ENCODE measurements at regions not wholly inside any gene's neighbourhood (a gene's known extent, or its start where the extent isn't known, plus 50 kb on each side); places are given as distances from the start of the nearest gene placed in this dataset.

DNA sequence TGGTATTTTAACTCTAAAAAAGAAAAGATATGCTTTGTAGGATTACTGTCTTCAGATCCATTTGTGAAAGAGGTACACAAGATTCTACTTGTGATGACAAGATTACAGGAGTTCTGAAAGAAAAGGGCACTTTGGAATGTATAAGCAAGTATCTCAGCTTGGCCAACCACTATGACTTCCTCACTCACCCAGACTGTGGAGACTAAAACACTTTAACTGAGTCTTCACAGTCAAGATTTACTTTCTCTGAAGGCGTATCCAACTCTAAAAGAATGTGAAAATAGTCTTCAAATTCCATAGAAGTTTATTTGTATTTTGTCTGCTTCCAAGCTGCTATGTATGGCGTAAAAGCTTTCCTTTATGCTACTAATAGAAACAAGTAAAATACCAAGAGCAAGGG, 76.1 kb upstream of the SRRM3 start:
- Histone ChIP-seq H3K79me2 (ENCODE audit: low read length) (no peaks in the 10 kb centered on the region), H3K9me3 (ENCODE audit: insufficient read depth, low read length) (no peaks in the 10 kb centered on the region), H3K4me2 (ENCODE audit: low read length) (no peak overlapping the region), H3K27me3 (ENCODE audit: low read depth, low read length) (no peaks in the 10 kb centered on the region), H2AFZ (ENCODE audit: low read depth, low read length) (no peak overlapping the region), H3K4me3 (ENCODE audit: low read length) (no peak overlapping the region), H4K20me1 (ENCODE audit: insufficient read depth, low read length) (no peaks in the 10 kb centered on the region), H3K4me1 (ENCODE audit: low read length) (no peaks in the 10 kb centered on the region), H3K27ac (ENCODE audit: low read length) (no peak overlapping the region), H3K9ac (ENCODE audit: low read length) (no peak overlapping the region), H3K36me3 (replicated peaks; ENCODE audit: low read depth, low read length) (no peaks in the 10 kb centered on the region)
- TF ChIP-seq, protein P1, sequence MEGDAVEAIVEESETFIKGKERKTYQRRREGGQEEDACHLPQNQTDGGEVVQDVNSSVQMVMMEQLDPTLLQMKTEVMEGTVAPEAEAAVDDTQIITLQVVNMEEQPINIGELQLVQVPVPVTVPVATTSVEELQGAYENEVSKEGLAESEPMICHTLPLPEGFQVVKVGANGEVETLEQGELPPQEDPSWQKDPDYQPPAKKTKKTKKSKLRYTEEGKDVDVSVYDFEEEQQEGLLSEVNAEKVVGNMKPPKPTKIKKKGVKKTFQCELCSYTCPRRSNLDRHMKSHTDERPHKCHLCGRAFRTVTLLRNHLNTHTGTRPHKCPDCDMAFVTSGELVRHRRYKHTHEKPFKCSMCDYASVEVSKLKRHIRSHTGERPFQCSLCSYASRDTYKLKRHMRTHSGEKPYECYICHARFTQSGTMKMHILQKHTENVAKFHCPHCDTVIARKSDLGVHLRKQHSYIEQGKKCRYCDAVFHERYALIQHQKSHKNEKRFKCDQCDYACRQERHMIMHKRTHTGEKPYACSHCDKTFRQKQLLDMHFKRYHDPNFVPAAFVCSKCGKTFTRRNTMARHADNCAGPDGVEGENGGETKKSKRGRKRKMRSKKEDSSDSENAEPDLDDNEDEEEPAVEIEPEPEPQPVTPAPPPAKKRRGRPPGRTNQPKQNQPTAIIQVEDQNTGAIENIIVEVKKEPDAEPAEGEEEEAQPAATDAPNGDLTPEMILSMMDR (IDR thresholded peaks at IDR 0.05; ENCODE audit: low read depth, low read length) = no peak
- no peak for TF ChIP-seq EZH2phosphoT487 (IDR thresholded peaks at IDR 0.05; ENCODE audit: low read depth)

DNA sequence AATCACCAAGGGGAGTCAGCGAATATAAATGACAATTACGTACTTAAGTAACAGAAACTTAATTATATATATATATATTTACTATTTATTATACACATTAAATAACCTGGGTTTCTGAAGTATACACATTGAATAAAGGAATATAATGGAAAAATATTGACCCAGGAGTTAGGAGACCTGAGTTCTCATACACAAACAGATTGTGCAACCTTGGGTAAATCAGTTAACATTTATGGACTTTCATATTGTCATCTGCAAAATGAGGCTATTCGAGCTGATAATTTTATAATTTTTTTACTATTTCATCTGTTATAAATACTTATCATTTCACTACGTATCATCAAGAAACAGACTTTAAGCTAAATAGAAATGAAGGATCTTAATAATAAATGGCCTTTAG, 75.1 kb upstream of the SRRM3 start:
- Histone ChIP-seq H2AFZ (ENCODE audit: low read depth, low read length) (no peak overlapping the region), H3K36me3 (replicated peaks; ENCODE audit: low read depth, low read length) (no peaks in the 10 kb centered on the region), H3K4me3 (ENCODE audit: low read length) (no peak overlapping the region), H3K27me3 (ENCODE audit: low read depth, low read length) (no peaks in the 10 kb centered on the region), H3K27ac (ENCODE audit: low read length) (no peak overlapping the region), H3K4me1 (ENCODE audit: low read length) (no peaks in the 10 kb centered on the region), H3K79me2 (ENCODE audit: low read length) (no peaks in the 10 kb centered on the region), H3K4me2 (ENCODE audit: low read length) (no peak overlapping the region), H4K20me1 (ENCODE audit: insufficient read depth, low read length) (no peaks in the 10 kb centered on the region), H3K9ac (ENCODE audit: low read length) (no peak overlapping the region), H3K9me3 (ENCODE audit: insufficient read depth, low read length) (no peaks in the 10 kb centered on the region)
- TF ChIP-seq EZH2phosphoT487 (IDR thresholded peaks at IDR 0.05; ENCODE audit: low read depth) = no peak
- TF ChIP-seq, protein P1 (IDR thresholded peaks at IDR 0.05; ENCODE audit: low read depth, low read length) = no peak

DNA sequence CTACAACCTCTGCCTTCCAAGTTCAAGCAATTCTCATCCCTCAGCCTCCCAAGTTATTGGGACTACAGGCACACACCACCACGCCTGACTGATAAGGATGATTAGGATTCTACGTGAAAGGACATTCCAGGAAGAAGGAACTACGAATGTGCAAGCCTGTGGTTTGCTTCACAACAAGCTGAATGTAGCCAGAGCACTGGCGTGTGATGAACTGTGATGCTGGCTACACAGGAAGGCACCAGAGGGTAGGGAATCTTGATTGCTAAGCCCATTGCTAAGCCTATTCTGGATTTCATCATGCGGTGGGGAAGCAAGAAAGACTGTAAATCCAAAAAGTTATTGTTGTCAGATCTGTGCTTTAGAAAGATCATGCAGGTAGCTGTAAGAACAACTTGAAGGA, 72.3 kb upstream of the SRRM3 start:
- Histone ChIP-seq H3K9ac (ENCODE audit: low read length) (no peak overlapping the region), H2AFZ (ENCODE audit: low read depth, low read length) (no peak overlapping the region), H3K4me2 (ENCODE audit: low read length) (no peak overlapping the region)

DNA sequence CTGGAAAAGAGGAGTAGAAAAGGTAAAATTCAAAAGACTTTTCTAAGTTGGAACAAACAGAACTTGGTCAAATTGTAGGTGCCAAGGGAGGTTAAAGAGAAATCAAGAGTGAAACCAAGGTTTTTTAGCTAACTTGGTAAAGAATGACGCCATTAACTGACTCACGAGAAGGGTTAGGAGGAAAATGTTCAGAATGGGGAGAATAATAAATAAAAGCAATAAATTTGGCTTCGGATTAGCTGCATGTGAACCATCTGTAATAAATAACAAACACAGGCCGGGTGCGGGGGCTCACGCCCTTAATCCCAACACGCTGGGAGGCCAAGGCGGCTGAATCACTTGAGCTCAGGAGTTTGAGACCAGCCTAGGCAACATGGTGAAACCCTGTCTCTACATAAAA, 71.9 kb upstream of the SRRM3 start:
- TF ChIP-seq EZH2phosphoT487 (IDR thresholded peaks at IDR 0.05; ENCODE audit: low read depth) = no peak
- TF ChIP-seq, protein P1 (IDR thresholded peaks at IDR 0.05; ENCODE audit: low read depth, low read length) = no peak
- no peak overlapping the region for H3K4me2 ChIP-seq (ENCODE audit: low read length)

More for the DNA sequence above, 72.3 kb upstream of the SRRM3 start:
- H3K4me3 ChIP-seq (ENCODE audit: low read length) = no peak overlapping the region
- H3K79me2 ChIP-seq (ENCODE audit: low read length) = no peaks in the 10 kb centered on the region
- H4K20me1 ChIP-seq (ENCODE audit: insufficient read depth, low read length) = no peaks in the 10 kb centered on the region
- H3K36me3 ChIP-seq (replicated peaks; ENCODE audit: low read depth, low read length) = no peaks in the 10 kb centered on the region
- H3K9me3 ChIP-seq (ENCODE audit: insufficient read depth, low read length) = no peaks in the 10 kb centered on the region
- peaks cover 3% of the 10 kb centered on the region; the same call in 1 of the 2 replicates for H3K4me1 ChIP-seq (ENCODE audit: low read length)
- no peak overlapping the region for H3K27ac ChIP-seq (ENCODE audit: low read length)
- H3K27me3 ChIP-seq (ENCODE audit: low read depth, low read length) = 0 out of 2 replicates have a peak, but pooled peaks cover 3% of the 10 kb centered on the region
- TF ChIP-seq, protein P1 (IDR thresholded peaks at IDR 0.05; ENCODE audit: low read depth, low read length) = no peak
- no peak for TF ChIP-seq EZH2phosphoT487 (IDR thresholded peaks at IDR 0.05; ENCODE audit: low read depth)

More for the DNA sequence above, 71.9 kb upstream of the SRRM3 start:
- no peak overlapping the region for H2AFZ ChIP-seq (ENCODE audit: low read depth, low read length)
- no peaks in the 10 kb centered on the region for H3K9me3 ChIP-seq (ENCODE audit: insufficient read depth, low read length)
- no peaks in the 10 kb centered on the region for H3K36me3 ChIP-seq (replicated peaks; ENCODE audit: low read depth, low read length)
- H3K9ac ChIP-seq (ENCODE audit: low read length) = no peak overlapping the region
- H3K4me3 ChIP-seq (ENCODE audit: low read length) = no peak overlapping the region
- H4K20me1 ChIP-seq (ENCODE audit: insufficient read depth, low read length) = no peaks in the 10 kb centered on the region
- H3K27me3 ChIP-seq (ENCODE audit: low read depth, low read length) = 0 out of 2 replicates have a peak, but pooled peaks cover 3% of the 10 kb centered on the region
- H3K79me2 ChIP-seq (ENCODE audit: low read length) = no peaks in the 10 kb centered on the region
- H3K27ac ChIP-seq (ENCODE audit: low read length) = no peak overlapping the region
- peaks cover 3% of the 10 kb centered on the region; the same call in 1 of the 2 replicates for H3K4me1 ChIP-seq (ENCODE audit: low read length)

Data from OCI-LY3 (cell line).